MM.1S (cell line): ENCODE measurements at regions not wholly inside any gene's neighbourhood (a gene's known extent, or its start where the extent isn't known, plus 50 kb on each side); places are given as distances from the start of the nearest gene placed in this dataset.

ENCODE experiments used
- DNase-seq: peaks from one replicate; pipeline ENCODE4 v3.0.0-alpha.2; 2015
- H2AFZ ChIP-seq: fragments of 300-600 bp; sonication (generic); 2 replicates; pipeline ENCODE4 v1.6.0; 2016; ENCODE audit warnings: antibody characterized with exemption, low read length
- H3F3A ChIP-seq: fragments of 300-600 bp; sonication (generic); 2 replicates; pipeline ENCODE4 v1.6.1; 2016; ENCODE audit warnings: mild to moderate bottlenecking, antibody characterized with exemption, low read length, moderate library complexity, mixed read lengths; ENCODE audit not compliant: insufficient read depth
- H3K27ac ChIP-seq: fragments of 300-600 bp; sonication (generic); 2 replicates; pipeline ENCODE4 v1.5.1; 2016; ENCODE audit warnings: mild to moderate bottlenecking, low read length
- H3K27me3 ChIP-seq: fragments of 300-600 bp; sonication (generic); replicated peaks from 2 replicates; pipeline ENCODE4 v1.6.0; 2016; ENCODE audit warnings: low read length; ENCODE audit not compliant: insufficient read depth
- H3K36me3 ChIP-seq: fragments of 300-600 bp; sonication (generic); replicated peaks from 2 replicates; pipeline ENCODE4 v1.6.1; 2016; ENCODE audit warnings: mild to moderate bottlenecking, low read length, mixed read lengths; ENCODE audit not compliant: insufficient read depth
- H3K4me1 ChIP-seq: fragments of 300-600 bp; sonication (generic); 2 replicates; pipeline ENCODE4 v1.6.1; 2016; ENCODE audit warnings: low read length, mixed read lengths
- H3K4me2 ChIP-seq: fragments of 300-600 bp; sonication (generic); 2 replicates; pipeline ENCODE4 v1.6.0; 2016; ENCODE audit warnings: low read depth, low read length
- H3K4me3 ChIP-seq: fragments of 300-600 bp; sonication (generic); 2 replicates; pipeline ENCODE4 v1.5.1; 2016; ENCODE audit warnings: low read length, mixed read lengths
- H3K79me2 ChIP-seq: fragments of 300-600 bp; sonication (generic); 2 replicates; pipeline ENCODE4 v1.6.1; 2016; ENCODE audit warnings: mixed run types, low read length, mixed read lengths
- H3K9ac ChIP-seq: fragments of 300-600 bp; sonication (generic); 2 replicates; pipeline ENCODE4 v1.6.1; 2016; ENCODE audit warnings: low read length, mixed read lengths
- H3K9me2 ChIP-seq: fragments of 300-600 bp; sonication (generic); replicated peaks from 2 replicates; pipeline ENCODE4 v1.6.1; 2016; ENCODE audit warnings: mild to moderate bottlenecking, low read length, mixed read lengths; ENCODE audit not compliant: insufficient read depth
- H3K9me3 ChIP-seq: fragments of 300-600 bp; sonication (generic); replicated peaks from 2 replicates; pipeline ENCODE4 v1.6.1; 2016; ENCODE audit warnings: mild to moderate bottlenecking, low read length, mixed read lengths; ENCODE audit not compliant: insufficient read depth
- H4K20me1 ChIP-seq: fragments of 300-600 bp; sonication (generic); 2 replicates; pipeline ENCODE4 v1.6.1; 2016; ENCODE audit warnings: mild to moderate bottlenecking, low read length, moderate library complexity, mixed read lengths; ENCODE audit not compliant: insufficient read depth
- CTCF ChIP-seq: fragments of 300-600 bp; sonication (generic); IDR thresholded peaks from 2 replicates; pipeline ENCODE4 v1.5.1; 2016; ENCODE audit warnings: antibody characterized with exemption, low read length, mixed read lengths
- EZH2 ChIP-seq: fragments of 300-600 bp; sonication (generic); optimal IDR thresholded peaks from 2 replicates; pipeline ENCODE3; 2017; ENCODE audit warnings: low read depth, mild to moderate bottlenecking, antibody characterized with exemption, low read length, mixed read lengths
- EZH2phosphoT487 ChIP-seq: fragments of 300-600 bp; sonication (generic); IDR thresholded peaks from 2 replicates; pipeline ENCODE4 v1.6.1; 2018; ENCODE audit warnings: antibody characterized with exemption, low read length

GRCh38 chr11:15885854-15886253 is 470.5 kb downstream of the SOX6 start:
- no peak overlapping the region for H2AFZ ChIP-seq
- no peaks in the 10 kb centered on the region for H4K20me1 ChIP-seq
- H3K36me3 ChIP-seq = no peaks in the 10 kb centered on the region
- no peak overlapping the region for H3K4me2 ChIP-seq
- H3K9ac ChIP-seq = no peak overlapping the region
- H3K27me3 ChIP-seq = no peaks in the 10 kb centered on the region
- H3K79me2 ChIP-seq = no peaks in the 10 kb centered on the region
- H3K9me2 ChIP-seq = no peaks in the 10 kb centered on the region
- no peak for DNase-seq
- no peaks in the 10 kb centered on the region for H3K4me1 ChIP-seq
- no peak overlapping the region for H3K4me3 ChIP-seq
- no peaks in the 10 kb centered on the region for H3F3A ChIP-seq
- TF ChIP-seq EZH2phosphoT487 (no peak), CTCF (no peak), EZH2 (no peak)
- no peak overlapping the region for H3K27ac ChIP-seq
- no peaks in the 10 kb centered on the region for H3K9me3 ChIP-seq

DNA sequence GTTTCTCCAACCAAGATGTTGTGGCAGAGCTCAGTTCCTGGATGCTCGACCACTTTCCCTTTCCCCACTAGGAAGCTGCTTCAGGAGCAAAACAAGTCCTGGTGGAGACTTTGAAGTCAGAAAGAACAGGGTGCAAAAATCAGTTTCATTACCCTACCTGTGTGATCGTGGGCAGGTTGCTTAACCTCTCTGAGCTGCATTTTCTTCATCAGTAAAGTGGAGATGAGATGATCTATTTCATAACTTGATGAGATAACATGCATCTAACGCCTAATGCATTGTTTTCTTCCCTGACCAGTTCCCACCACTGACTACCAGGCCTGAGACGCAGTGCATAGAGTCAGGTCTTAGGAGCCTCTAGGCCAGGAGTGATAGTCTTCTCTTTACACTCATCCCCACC is 470.0 kb downstream of the SOX6 start:
- H2AFZ ChIP-seq = no peak overlapping the region
- no peaks in the 10 kb centered on the region for H3K36me3 ChIP-seq
- DNase-seq = no peak
- no peaks in the 10 kb centered on the region for H4K20me1 ChIP-seq
- H3K79me2 ChIP-seq = no peaks in the 10 kb centered on the region
- H3K4me1 ChIP-seq = no peaks in the 10 kb centered on the region
- no peaks in the 10 kb centered on the region for H3K27me3 ChIP-seq
- TF ChIP-seq CTCF = no peak
- TF ChIP-seq EZH2 = no peak
- no peak for TF ChIP-seq EZH2phosphoT487
- no peaks in the 10 kb centered on the region for H3F3A ChIP-seq
- no peaks in the 10 kb centered on the region for H3K9me2 ChIP-seq
- H3K9me3 ChIP-seq = no peaks in the 10 kb centered on the region
- H3K4me3 ChIP-seq = no peak overlapping the region
- H3K4me2 ChIP-seq = no peak overlapping the region
- no peak overlapping the region for H3K9ac ChIP-seq
- H3K27ac ChIP-seq = no peak overlapping the region

GRCh38 chr11:15886866-15887265 is 469.5 kb downstream of the SOX6 start:
- Histone ChIP-seq H3K27ac (no peak overlapping the region), H3F3A (no peaks in the 10 kb centered on the region), H3K9me3 (no peaks in the 10 kb centered on the region), H2AFZ (no peak overlapping the region), H3K27me3 (no peaks in the 10 kb centered on the region), H3K4me1 (no peaks in the 10 kb centered on the region), H4K20me1 (no peaks in the 10 kb centered on the region), H3K4me2 (no peak overlapping the region), H3K9me2 (no peaks in the 10 kb centered on the region), H3K9ac (no peak overlapping the region), H3K79me2 (no peaks in the 10 kb centered on the region), H3K4me3 (no peak overlapping the region), H3K36me3 (no peaks in the 10 kb centered on the region)
- no peak for DNase-seq
- TF ChIP-seq CTCF = no peak
- no peak for TF ChIP-seq EZH2phosphoT487
- no peak for TF ChIP-seq EZH2
